ENCODE measurements at regions not wholly inside any gene's neighbourhood (a gene's known extent, or its start where the extent isn't known, plus 50 kb on each side); places are given as distances from the start of the nearest gene placed in this dataset.

DNA sequence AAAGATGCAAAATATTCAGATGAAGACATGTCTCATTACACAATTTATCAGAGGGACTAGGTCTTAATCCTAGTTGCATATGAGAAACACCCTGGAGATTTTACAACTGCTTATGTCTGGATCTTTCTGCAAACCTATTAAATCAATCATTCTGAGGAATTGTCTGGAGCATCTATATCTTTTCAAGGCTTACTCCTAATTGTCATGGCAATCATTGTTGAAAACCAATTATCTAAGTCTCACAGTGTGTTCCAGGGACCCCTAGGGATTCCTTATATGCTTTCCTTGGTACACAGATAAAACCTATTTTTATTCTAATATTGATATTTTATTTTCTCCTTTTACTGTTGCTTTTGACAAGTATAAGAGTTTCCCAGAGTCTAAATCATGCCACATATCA is 696.9 kb upstream of the EYS start:
- intact Hi-C loops (cut with DNase I), result no loop called here
- Histone ChIP-seq H3K4me1 (ENCODE audit: control insufficient read depth in 1 of 2, insufficient read depth in 2 of 2, low read length in 2 of 2) (no peaks in the 10 kb centered on the region), H3K36me3 (ENCODE audit: control insufficient read depth in 1 of 2, insufficient read depth in 2 of 2, low read length in 1 of 2) (no peaks in the 10 kb centered on the region), H3K4me3 (ENCODE audit: low read length in 2 of 2) (no peak overlapping the region), H3K27me3 (ENCODE audit: control insufficient read depth in 1 of 2, insufficient read depth in 2 of 2, low read length in 1 of 2) (no peaks in the 10 kb centered on the region), H3K27ac (ENCODE audit: low read depth in 1 of 2, low read length in 2 of 2) (no peak overlapping the region), H3K9me3 (ENCODE audit: control insufficient read depth, low read length) (no peaks in the 10 kb centered on the region)
- DNase-seq (no peak), ATAC-seq (ENCODE audit: low FRiP score) (no peak)

DNA sequence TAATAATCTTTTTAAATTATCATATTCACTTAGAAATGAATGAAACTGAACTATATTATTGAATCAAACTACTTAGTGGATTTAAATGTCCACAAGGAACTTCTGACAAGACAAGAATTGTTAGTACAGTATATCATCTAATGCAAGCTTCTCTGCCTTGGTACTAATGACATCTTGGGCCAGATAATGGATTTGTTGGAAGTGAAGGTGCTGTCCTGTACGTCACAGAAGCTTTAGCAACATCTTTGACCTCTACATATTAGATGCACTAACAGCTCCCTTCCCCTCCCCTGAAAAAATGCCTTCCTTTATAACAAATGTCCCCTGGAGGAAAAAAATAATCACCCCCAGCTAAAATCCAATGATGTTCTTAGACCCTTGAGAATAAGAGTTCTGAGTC is 695.8 kb upstream of the EYS start:
- Histone ChIP-seq H3K4me3 (ENCODE audit: low read length in 2 of 2) (no peak overlapping the region), H3K27me3 (ENCODE audit: control insufficient read depth in 1 of 2, insufficient read depth in 2 of 2, low read length in 1 of 2) (no peaks in the 10 kb centered on the region), H3K27ac (ENCODE audit: low read depth in 1 of 2, low read length in 2 of 2) (no peak overlapping the region), H3K36me3 (ENCODE audit: control insufficient read depth in 1 of 2, insufficient read depth in 2 of 2, low read length in 1 of 2) (no peaks in the 10 kb centered on the region), H3K9me3 (ENCODE audit: control insufficient read depth, low read length) (no peaks in the 10 kb centered on the region), H3K4me1 (ENCODE audit: control insufficient read depth in 1 of 2, insufficient read depth in 2 of 2, low read length in 2 of 2) (no peaks in the 10 kb centered on the region)
- 55 to 74% methylated on average over 1 of the region's 1 CpG for WGBS, 2 donors
- intact Hi-C loops (cut with DNase I), result no loop called here
- ATAC-seq (ENCODE audit: low FRiP score) (no peak), DNase-seq (no peak)

DNA sequence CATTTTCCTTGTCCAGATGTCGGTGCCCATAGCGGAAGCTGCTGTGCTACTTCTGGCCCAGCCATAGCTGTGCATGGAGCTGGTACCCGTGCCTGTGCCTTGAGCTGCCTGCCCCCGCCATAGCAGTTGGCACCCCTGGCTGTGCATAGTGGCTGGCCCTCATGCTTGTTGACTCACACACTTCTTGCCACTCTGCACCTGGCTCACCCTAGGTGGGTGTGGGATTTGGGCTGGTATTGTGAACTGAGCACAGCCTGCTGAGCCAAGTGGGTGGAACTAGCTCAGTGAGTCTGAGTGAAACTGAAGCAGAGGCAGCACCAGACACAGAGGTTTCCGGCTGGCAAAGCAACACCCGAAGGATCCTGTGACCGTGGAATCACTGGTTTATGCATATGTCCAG is 689.5 kb upstream of the EYS start:
- 82 to 85% methylated on average over 7 of the region's 7 CpGs for WGBS, 2 donors
- Histone ChIP-seq H3K36me3 (ENCODE audit: control insufficient read depth in 1 of 2, insufficient read depth in 2 of 2, low read length in 1 of 2) (no peaks in the 10 kb centered on the region), H3K27ac (ENCODE audit: low read depth in 1 of 2, low read length in 2 of 2) (no peak overlapping the region), H3K4me1 (ENCODE audit: control insufficient read depth in 1 of 2, insufficient read depth in 2 of 2, low read length in 2 of 2) (no peaks in the 10 kb centered on the region), H3K4me3 (ENCODE audit: low read length in 2 of 2) (no peak overlapping the region), H3K9me3 (ENCODE audit: control insufficient read depth, low read length) (no peaks in the 10 kb centered on the region), H3K27me3 (ENCODE audit: control insufficient read depth in 1 of 2, insufficient read depth in 2 of 2, low read length in 1 of 2) (no peaks in the 10 kb centered on the region)
- intact Hi-C loops (cut with DNase I), result no loop called here
- peak; percentile 52 for ATAC-seq (ENCODE audit: low FRiP score)
- no peak for DNase-seq

DNA sequence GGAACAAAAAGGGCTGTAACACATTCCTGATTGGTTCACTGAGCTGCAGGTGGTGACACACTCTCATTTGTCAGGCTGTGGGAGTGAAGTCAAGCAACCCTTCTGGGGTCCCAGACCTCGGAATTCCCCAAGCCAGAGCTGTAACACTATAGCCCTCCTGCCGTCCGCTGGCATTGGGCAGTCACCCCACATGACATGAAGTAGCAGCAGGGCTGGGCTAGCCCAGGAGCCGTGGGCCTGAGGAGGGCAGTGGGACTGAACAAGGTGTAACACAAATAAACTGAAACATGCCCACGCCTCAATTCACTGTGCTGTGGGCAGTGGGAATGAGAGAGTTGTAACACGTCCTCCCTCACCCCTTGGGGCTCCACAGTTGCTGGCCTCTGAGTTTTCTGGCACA is 689.1 kb upstream of the EYS start:
- Histone ChIP-seq H3K27ac (ENCODE audit: low read depth in 1 of 2, low read length in 2 of 2) (no peak overlapping the region), H3K4me1 (ENCODE audit: control insufficient read depth in 1 of 2, insufficient read depth in 2 of 2, low read length in 2 of 2) (no peaks in the 10 kb centered on the region), H3K36me3 (ENCODE audit: control insufficient read depth in 1 of 2, insufficient read depth in 2 of 2, low read length in 1 of 2) (no peaks in the 10 kb centered on the region), H3K4me3 (ENCODE audit: low read length in 2 of 2) (no peak overlapping the region), H3K9me3 (ENCODE audit: control insufficient read depth, low read length) (no peaks in the 10 kb centered on the region), H3K27me3 (ENCODE audit: control insufficient read depth in 1 of 2, insufficient read depth in 2 of 2, low read length in 1 of 2) (no peaks in the 10 kb centered on the region)
- no peak for DNase-seq
- WGBS, 2 donors, result 84 to 87% methylated on average over 6 of the region's 6 CpGs
- intact Hi-C loops (cut with DNase I), result no loop called here
- peak; percentile 22 for ATAC-seq (ENCODE audit: low FRiP score)

DNA sequence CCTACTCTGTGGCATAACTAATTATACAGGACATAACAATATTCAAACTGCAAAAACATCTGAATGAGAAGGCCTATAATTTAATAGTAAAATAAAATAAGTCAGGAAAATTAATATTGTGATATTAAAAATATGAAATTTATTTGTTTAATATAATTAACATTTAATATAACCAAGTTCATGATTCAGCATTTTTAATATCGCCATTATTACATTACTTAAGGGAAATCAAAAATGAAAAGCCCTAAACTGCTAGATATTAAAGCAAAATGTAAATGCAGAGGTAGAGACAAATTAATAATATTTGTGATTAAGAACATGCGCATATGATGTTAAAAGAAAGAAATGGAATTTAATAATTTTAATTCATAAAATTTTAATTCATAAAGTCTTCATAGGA is 683.4 kb upstream of the EYS start:
- Histone ChIP-seq H3K9me3 (ENCODE audit: control insufficient read depth, low read length) (no peaks in the 10 kb centered on the region), H3K36me3 (ENCODE audit: control insufficient read depth in 1 of 2, insufficient read depth in 2 of 2, low read length in 1 of 2) (no peaks in the 10 kb centered on the region), H3K27ac (ENCODE audit: low read depth in 1 of 2, low read length in 2 of 2) (no peak overlapping the region), H3K27me3 (ENCODE audit: control insufficient read depth in 1 of 2, insufficient read depth in 2 of 2, low read length in 1 of 2) (no peaks in the 10 kb centered on the region), H3K4me1 (ENCODE audit: control insufficient read depth in 1 of 2, insufficient read depth in 2 of 2, low read length in 2 of 2) (no peaks in the 10 kb centered on the region), H3K4me3 (ENCODE audit: low read length in 2 of 2) (no peak overlapping the region)
- DNase-seq (no peak), ATAC-seq (ENCODE audit: low FRiP score) (no peak)
- 94 to 98% methylated on average over 2 of the region's 2 CpGs for WGBS, 2 donors
- intact Hi-C loops (cut with DNase I), result no loop called here

DNA sequence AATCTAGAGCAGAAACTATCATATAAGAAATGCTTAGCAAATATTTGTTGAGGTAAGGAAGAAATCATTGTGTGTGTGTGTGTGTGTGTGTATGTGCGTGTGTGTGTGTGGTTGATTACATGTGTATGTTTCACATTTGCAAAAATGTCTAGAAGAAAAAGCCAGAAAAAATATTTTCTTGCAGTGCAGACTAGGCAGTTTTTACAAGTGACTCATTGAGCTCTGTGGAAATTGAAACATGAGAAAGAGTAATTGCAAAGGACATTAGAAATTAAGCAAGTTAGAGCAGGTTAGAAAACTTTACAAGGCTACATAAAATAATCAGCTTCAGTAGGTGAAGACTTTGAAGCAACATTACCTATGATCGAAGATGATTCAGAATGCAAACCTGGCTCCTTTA is 669.0 kb upstream of the EYS start:
- Histone ChIP-seq H3K9me3 (ENCODE audit: control insufficient read depth, low read length) (peaks cover 1% of the 10 kb centered on the region), H3K27ac (ENCODE audit: low read depth in 1 of 2, low read length in 2 of 2) (no peak overlapping the region), H3K4me3 (ENCODE audit: low read length in 2 of 2) (no peak overlapping the region), H3K4me1 (ENCODE audit: control insufficient read depth in 1 of 2, insufficient read depth in 2 of 2, low read length in 2 of 2) (no peaks in the 10 kb centered on the region), H3K36me3 (ENCODE audit: control insufficient read depth in 1 of 2, insufficient read depth in 2 of 2, low read length in 1 of 2) (no peaks in the 10 kb centered on the region), H3K27me3 (ENCODE audit: control insufficient read depth in 1 of 2, insufficient read depth in 2 of 2, low read length in 1 of 2) (no peaks in the 10 kb centered on the region)
- no peak for ATAC-seq (ENCODE audit: low FRiP score)
- no peak for DNase-seq
- intact Hi-C loops (cut with DNase I), result no loop called here
- WGBS, 2 donors, result 51 to 53% methylated on average over 2 of the region's 2 CpGs

DNA sequence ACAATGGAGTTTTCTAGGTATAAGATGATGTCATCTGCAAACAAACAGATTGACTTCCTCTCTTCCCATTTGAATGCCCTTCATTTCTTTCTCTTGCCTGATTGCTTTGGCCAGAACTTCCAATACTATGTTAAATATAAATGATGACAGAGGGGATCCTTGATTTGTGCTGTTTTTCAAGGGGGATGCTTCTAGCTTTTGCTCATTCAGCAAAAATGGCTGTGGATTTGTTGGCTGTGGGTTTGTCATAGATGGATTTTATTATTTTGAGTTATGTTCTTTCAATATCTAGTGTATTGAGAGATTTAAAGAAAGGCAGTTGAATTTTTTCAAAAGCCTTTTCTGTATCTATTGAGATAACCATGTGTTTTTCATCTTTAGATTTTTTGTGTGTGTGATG is 662.4 kb upstream of the EYS start:
- DNase-seq (no peak), ATAC-seq (ENCODE audit: low FRiP score) (no peak)
- no peak overlapping the region for H3K27ac ChIP-seq (ENCODE audit: low read depth in 1 of 2, low read length in 2 of 2)
- intact Hi-C loops (cut with DNase I), result no loop called here
- no peaks in the 10 kb centered on the region for H3K4me1 ChIP-seq (ENCODE audit: control insufficient read depth in 1 of 2, insufficient read depth in 2 of 2, low read length in 2 of 2)
- H3K36me3 ChIP-seq (ENCODE audit: control insufficient read depth in 1 of 2, insufficient read depth in 2 of 2, low read length in 1 of 2), result no peaks in the 10 kb centered on the region
- no peaks in the 10 kb centered on the region for H3K27me3 ChIP-seq (ENCODE audit: control insufficient read depth in 1 of 2, insufficient read depth in 2 of 2, low read length in 1 of 2)
- peaks cover 1% of the 10 kb centered on the region for H3K9me3 ChIP-seq (ENCODE audit: control insufficient read depth, low read length)
- no peak overlapping the region for H3K4me3 ChIP-seq (ENCODE audit: low read length in 2 of 2)

DNA sequence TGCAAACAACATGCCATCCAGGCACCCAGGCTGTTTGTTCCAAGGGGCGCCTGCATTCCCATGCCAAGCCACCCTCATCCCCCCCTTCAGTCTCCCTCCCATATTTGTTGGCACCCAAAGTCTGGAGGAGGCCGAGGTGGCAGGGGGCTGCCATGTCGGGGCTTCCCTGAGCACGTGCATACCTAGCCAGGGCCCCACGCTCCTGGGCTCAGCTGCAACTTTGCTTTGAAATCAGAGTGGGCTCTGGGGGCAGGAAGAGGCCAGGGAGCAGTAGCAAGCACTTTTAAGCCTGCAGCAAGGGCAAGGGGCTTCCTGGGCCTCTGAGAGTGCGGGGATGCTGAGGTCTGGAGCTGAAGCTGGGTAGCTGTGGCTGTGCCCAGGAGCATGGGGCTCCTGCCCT is 655.9 kb upstream of the EYS start:
- H3K36me3 ChIP-seq (ENCODE audit: control insufficient read depth in 1 of 2, insufficient read depth in 2 of 2, low read length in 1 of 2), result no peaks in the 10 kb centered on the region
- DNase-seq (no peak), ATAC-seq (ENCODE audit: low FRiP score) (no peak)
- H3K4me1 ChIP-seq (ENCODE audit: control insufficient read depth in 1 of 2, insufficient read depth in 2 of 2, low read length in 2 of 2), result no peaks in the 10 kb centered on the region
- H3K27ac ChIP-seq (ENCODE audit: low read depth in 1 of 2, low read length in 2 of 2), result no peak overlapping the region
- H3K9me3 ChIP-seq (ENCODE audit: control insufficient read depth, low read length), result no peaks in the 10 kb centered on the region
- intact Hi-C loops (cut with DNase I), result no loop called here
- no peaks in the 10 kb centered on the region for H3K27me3 ChIP-seq (ENCODE audit: control insufficient read depth in 1 of 2, insufficient read depth in 2 of 2, low read length in 1 of 2)
- H3K4me3 ChIP-seq (ENCODE audit: low read length in 2 of 2), result no peak overlapping the region
- 89 to 92% methylated on average over 6 of the region's 6 CpGs for WGBS, 2 donors

DNA sequence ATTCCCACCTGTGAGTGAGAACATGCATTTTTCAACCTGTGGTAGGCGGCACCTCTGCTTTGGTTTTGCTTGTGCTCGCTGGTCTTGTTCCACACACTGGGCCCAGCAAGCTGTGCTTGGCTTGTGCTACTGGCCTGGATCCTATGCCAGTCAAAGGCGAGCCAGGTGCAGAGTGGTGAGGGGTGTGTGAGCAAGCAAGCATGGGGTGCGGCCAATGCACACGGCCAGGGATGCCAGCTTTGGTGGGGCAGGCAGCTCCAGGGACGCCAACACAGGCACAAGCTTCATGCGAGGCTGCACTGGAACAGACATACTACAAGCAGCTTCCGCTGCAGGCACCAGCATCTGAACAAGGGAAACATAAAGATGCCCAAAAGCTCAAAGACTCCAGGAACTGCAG is 654.9 kb upstream of the EYS start:
- intact Hi-C loops (cut with DNase I), result no loop called here
- Histone ChIP-seq H3K27ac (ENCODE audit: low read depth in 1 of 2, low read length in 2 of 2) (no peak overlapping the region), H3K36me3 (ENCODE audit: control insufficient read depth in 1 of 2, insufficient read depth in 2 of 2, low read length in 1 of 2) (no peaks in the 10 kb centered on the region), H3K9me3 (ENCODE audit: control insufficient read depth, low read length) (no peaks in the 10 kb centered on the region), H3K4me1 (ENCODE audit: control insufficient read depth in 1 of 2, insufficient read depth in 2 of 2, low read length in 2 of 2) (no peaks in the 10 kb centered on the region), H3K27me3 (ENCODE audit: control insufficient read depth in 1 of 2, insufficient read depth in 2 of 2, low read length in 1 of 2) (no peaks in the 10 kb centered on the region), H3K4me3 (ENCODE audit: low read length in 2 of 2) (no peak overlapping the region)
- WGBS, 2 donors, result 90 to 92% methylated on average over 8 of the region's 8 CpGs
- DNase-seq (no peak), ATAC-seq (ENCODE audit: low FRiP score) (no peak)

DNA sequence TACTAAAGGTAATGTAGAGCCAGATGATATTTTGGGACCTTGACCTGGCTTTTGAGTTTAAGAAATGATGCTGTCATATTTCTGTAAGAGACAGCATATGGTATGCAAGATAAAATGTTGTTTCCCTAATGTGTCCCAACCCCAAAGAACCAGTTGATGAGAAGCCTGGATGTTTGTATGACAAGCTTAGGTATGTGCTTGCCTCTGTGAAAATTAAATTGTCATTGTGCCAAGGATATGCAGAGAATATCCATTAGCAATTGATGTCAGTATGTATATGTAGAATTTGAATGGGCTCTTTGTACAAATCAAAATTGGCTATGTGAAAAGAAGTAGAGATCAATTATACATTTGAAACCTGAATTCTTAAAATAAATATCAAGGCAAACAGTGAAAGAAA is 650.8 kb upstream of the EYS start:
- DNase-seq (no peak), ATAC-seq (ENCODE audit: low FRiP score) (no peak)
- Histone ChIP-seq H3K27me3 (ENCODE audit: control insufficient read depth in 1 of 2, insufficient read depth in 2 of 2, low read length in 1 of 2) (no peaks in the 10 kb centered on the region), H3K36me3 (ENCODE audit: control insufficient read depth in 1 of 2, insufficient read depth in 2 of 2, low read length in 1 of 2) (no peaks in the 10 kb centered on the region), H3K4me3 (ENCODE audit: low read length in 2 of 2) (no peak overlapping the region), H3K27ac (ENCODE audit: low read depth in 1 of 2, low read length in 2 of 2) (no peak overlapping the region), H3K9me3 (ENCODE audit: control insufficient read depth, low read length) (no peaks in the 10 kb centered on the region), H3K4me1 (ENCODE audit: control insufficient read depth in 1 of 2, insufficient read depth in 2 of 2, low read length in 2 of 2) (no peaks in the 10 kb centered on the region)
- intact Hi-C loops (cut with DNase I), result no loop called here

Measured in aorta (tissue), 5 donors.